ENCODE measurements at regions not wholly inside any gene's neighbourhood (a gene's known extent, or its start where the extent isn't known, plus 50 kb on each side); places are given as distances from the start of the nearest gene placed in this dataset.

DNA sequence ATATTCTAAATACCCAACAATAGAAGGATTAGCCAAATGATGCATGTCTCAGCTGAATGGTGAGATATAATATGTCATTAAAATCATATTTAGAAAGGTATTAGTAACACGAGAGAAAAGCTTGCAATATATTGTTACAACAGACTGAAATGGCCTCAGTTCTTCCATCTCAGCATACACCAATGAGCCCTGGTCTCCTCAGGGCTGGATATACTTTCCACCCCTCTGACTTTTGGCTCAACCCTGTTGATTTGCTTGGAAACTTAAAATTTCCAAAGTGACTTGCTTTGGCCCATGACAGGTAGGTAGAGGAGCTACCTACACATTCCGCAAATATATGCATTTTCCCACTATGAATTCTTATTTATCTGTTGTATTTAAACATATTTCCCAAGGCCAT is 908.1 kb upstream of the TMEM132C start:
- no peaks in the 10 kb centered on the region for H3K36me3 ChIP-seq (ENCODE audit: control insufficient read depth in 2 of 2, extremely low read depth in 1 of 2, insufficient read depth in 2 of 2, low read length in 2 of 2)
- BruUV-seq (replicated peaks): no TSS peak
- H2AFZ ChIP-seq (ENCODE audit: low read depth, low read length): no peak overlapping the region
- ChIA-PET CTCF (no interaction called here), POLR2A (no interaction called here)
- H3K27me3 ChIP-seq (ENCODE audit: control insufficient read depth in 2 of 2, insufficient read depth in 2 of 2, low read length in 2 of 2): no peaks in the 10 kb centered on the region
- H3K9ac ChIP-seq (replicated peaks; ENCODE audit: extremely low read depth, insufficient read depth, low read length): no peak overlapping the region
- DNase-seq (ENCODE audit: low read depth, low spot score): no peak
- dilution Hi-C loops (cut with MboI; ENCODE audit: extremely low pct_ligation_motif_present, low sequenced_read_pairs): no loop called here
- no peak overlapping the region for H3K4me3 ChIP-seq (replicated peaks in 1 of 3; ENCODE audit: insufficient read depth in 1 of 3, low read depth in 1 of 3, low read length in 3 of 3)
- no peak overlapping the region for H3K27ac ChIP-seq (ENCODE audit: insufficient read depth, low read depth, low read length)
- intact Hi-C loops (cut with micrococcal nuclease): no loop called here
- no peaks in the 10 kb centered on the region for H3K9me3 ChIP-seq (replicated peaks; ENCODE audit: control insufficient read depth, insufficient read depth, low read length)
- no peaks in the 10 kb centered on the region for H3K79me2 ChIP-seq (ENCODE audit: control insufficient read depth, insufficient read depth, low read length)
- no peaks in the 10 kb centered on the region for H3K9me1 ChIP-seq (replicated peaks; ENCODE audit: control insufficient read depth, extremely low read depth, insufficient read depth, low read length)
- no peaks in the 10 kb centered on the region for H3K4me1 ChIP-seq (ENCODE audit: control insufficient read depth, extremely low read depth, insufficient read depth, low read length)
- H3K4me2 ChIP-seq (ENCODE audit: insufficient read depth, low read length): no peak overlapping the region
- no peak for FAIRE-seq
- TF ChIP-seq POLR2AphosphoS5 (IDR thresholded peaks at IDR 0.05; ENCODE audit: insufficient read depth, low read depth, low read length) (no peak), JUN (IDR thresholded peaks at IDR 0.05; ENCODE audit: borderline replicate concordance, insufficient read depth, insufficient read length, low read depth) (no peak), EZH2 (IDR thresholded peaks at IDR 0.05; ENCODE audit: borderline replicate concordance, low read depth, low read length, severe bottlenecking) (no peak), MYC (IDR thresholded peaks at IDR 0.05; ENCODE audit: low read depth, low read length) (no peak), MAX (IDR thresholded peaks at IDR 0.05; ENCODE audit: insufficient read depth, insufficient read length) (no peak), FOS (IDR thresholded peaks at IDR 0.05; ENCODE audit: borderline replicate concordance, insufficient read depth, low read length) (no peak), POLR2A (IDR thresholded peaks at IDR 0.05; ENCODE audit: low read depth, low read length) (no peak), GATA2 (IDR thresholded peaks at IDR 0.05; ENCODE audit: insufficient read depth, insufficient read length, low read depth, low read length) (no peak)
- TF ChIP-seq, protein P1, sequence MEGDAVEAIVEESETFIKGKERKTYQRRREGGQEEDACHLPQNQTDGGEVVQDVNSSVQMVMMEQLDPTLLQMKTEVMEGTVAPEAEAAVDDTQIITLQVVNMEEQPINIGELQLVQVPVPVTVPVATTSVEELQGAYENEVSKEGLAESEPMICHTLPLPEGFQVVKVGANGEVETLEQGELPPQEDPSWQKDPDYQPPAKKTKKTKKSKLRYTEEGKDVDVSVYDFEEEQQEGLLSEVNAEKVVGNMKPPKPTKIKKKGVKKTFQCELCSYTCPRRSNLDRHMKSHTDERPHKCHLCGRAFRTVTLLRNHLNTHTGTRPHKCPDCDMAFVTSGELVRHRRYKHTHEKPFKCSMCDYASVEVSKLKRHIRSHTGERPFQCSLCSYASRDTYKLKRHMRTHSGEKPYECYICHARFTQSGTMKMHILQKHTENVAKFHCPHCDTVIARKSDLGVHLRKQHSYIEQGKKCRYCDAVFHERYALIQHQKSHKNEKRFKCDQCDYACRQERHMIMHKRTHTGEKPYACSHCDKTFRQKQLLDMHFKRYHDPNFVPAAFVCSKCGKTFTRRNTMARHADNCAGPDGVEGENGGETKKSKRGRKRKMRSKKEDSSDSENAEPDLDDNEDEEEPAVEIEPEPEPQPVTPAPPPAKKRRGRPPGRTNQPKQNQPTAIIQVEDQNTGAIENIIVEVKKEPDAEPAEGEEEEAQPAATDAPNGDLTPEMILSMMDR (IDR thresholded peaks at IDR 0.05; ENCODE audit: extremely low read depth in 1 of 2, insufficient read depth in 1 of 2, low read depth in 1 of 2, low read length in 2 of 2): no peak
- H4K20me1 ChIP-seq (replicated peaks; ENCODE audit: control insufficient read depth, extremely low read depth, insufficient read depth, low read length): no peaks in the 10 kb centered on the region

Measured in endothelial cell of umbilical vein (primary cell).